ENCODE measurements at regions not wholly inside any gene's neighbourhood (a gene's known extent, or its start where the extent isn't known, plus 50 kb on each side); places are given as distances from the start of the nearest gene placed in this dataset.
"Not testable (repeated sequence)": the region's sequence is repeated elsewhere in the genome, so short reads cannot be mapped to it uniquely, and the experiment has no call there.

DNA sequence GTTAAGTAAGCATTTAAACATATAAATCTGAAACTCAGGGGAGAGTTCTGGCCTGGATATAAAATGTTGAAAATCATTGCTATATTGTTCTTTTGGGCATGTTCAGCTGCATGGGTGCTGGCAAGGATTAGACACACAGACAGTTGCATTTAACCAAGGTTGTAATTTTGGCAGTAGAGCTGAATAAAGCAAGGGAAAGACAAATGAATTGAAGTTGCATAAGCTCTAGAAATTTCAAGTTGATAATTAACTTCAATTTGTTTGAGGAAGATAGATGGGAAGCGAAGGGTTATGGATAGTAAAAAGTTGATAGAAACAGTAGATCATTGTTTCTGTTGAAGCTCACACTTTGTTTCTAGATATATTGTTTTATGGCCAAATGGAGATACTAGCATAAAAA is 97.2 kb upstream of the KCNJ18 start:
- no peaks in the 10 kb centered on the region for H3K36me3 ChIP-seq (replicated peaks)
- no peak overlapping the region for H3K4me3 ChIP-seq
- no peak for DNase-seq (ENCODE audit: low spot score in 2 of 2)
- H3K4me1 ChIP-seq: no peaks in the 10 kb centered on the region
- in situ Hi-C loops (cut with MboI; ENCODE audit: low sequenced_read_pairs): no loop called here
- H3K9me3 ChIP-seq: no peaks in the 10 kb centered on the region
- 0 out of 2 replicates have a peak, but pooled peaks cover 3% of the 10 kb centered on the region for H3K27me3 ChIP-seq (ENCODE audit: low read depth)

GRCh38 chr17:21602176-21602575 is 90.1 kb upstream of the KCNJ18 start:
- no peaks in the 10 kb centered on the region for H3K4me1 ChIP-seq
- H3K27me3 ChIP-seq (ENCODE audit: low read depth): no peaks in the 10 kb centered on the region
- no peak overlapping the region for H3K4me3 ChIP-seq
- H3K36me3 ChIP-seq (replicated peaks): no peaks in the 10 kb centered on the region
- DNase-seq (ENCODE audit: low spot score in 2 of 2): no peak
- in situ Hi-C loops (cut with MboI; ENCODE audit: low sequenced_read_pairs): no loop called here
- H3K9me3 ChIP-seq: no peaks in the 10 kb centered on the region

DNA sequence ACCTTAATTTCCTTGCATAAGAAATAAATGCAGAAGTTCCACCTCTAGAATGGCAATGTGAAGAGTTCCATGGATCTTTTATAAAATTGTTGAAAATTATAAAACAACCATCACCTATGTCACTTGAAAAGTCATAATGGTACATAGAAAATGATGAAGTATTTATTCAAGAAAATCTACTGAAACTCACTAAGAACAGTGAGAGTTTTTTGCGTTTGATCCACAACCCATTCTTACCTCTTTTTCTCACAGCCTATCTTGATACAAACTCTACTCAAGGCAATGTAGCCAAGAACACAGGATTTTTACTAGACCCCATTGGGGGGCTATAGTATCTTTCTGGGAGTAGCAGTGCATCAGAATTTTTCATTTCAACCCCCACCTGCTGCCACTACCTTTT is 89.0 kb upstream of the KCNJ18 start:
- in situ Hi-C loops (cut with MboI; ENCODE audit: low sequenced_read_pairs); H3K4me1 ChIP-seq; H3K9me3 ChIP-seq; H3K36me3 ChIP-seq (replicated peaks); H3K27me3 ChIP-seq (ENCODE audit: low read depth); H3K4me3 ChIP-seq; DNase-seq (ENCODE audit: low spot score in 2 of 2): not testable (repeated sequence)

DNA sequence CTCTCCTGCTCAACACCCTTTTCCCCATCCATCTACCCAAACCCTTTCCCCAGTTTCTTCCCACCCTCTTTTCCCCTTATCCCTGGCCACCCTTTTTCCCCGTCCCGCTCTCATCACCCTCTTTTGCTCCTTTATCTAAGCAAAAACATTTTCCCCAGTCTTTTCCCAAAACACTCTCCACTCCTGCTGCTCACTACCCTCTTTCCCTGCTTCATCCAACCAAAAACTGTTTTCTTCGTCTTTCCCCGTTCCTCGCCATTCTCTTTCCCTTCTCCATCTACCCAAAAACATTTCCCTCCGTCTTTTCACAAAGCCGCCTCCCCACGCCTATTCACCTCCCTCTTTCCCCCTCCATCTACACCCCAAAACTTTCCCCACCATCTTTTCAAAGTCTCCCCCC is 80.9 kb upstream of the KCNJ18 start:
- H3K4me1 ChIP-seq; H3K4me3 ChIP-seq; H3K27me3 ChIP-seq (ENCODE audit: low read depth); H3K36me3 ChIP-seq (replicated peaks); DNase-seq (ENCODE audit: low spot score in 2 of 2); H3K9me3 ChIP-seq; in situ Hi-C loops (cut with MboI; ENCODE audit: low sequenced_read_pairs): not testable (repeated sequence)

- DNase-seq (ENCODE audit: low spot score in 2 of 2); H3K27me3 ChIP-seq (ENCODE audit: low read depth); H3K9me3 ChIP-seq; H3K36me3 ChIP-seq (replicated peaks); H3K4me1 ChIP-seq; in situ Hi-C loops (cut with MboI; ENCODE audit: low sequenced_read_pairs); H3K4me3 ChIP-seq: not testable (repeated sequence)
Observed at GRCh38 chr17:21612123-21613070, 79.9 kb upstream of the KCNJ18 start.

GRCh38 chr17:21613071-21613429 is 79.3 kb upstream of the KCNJ18 start:
- no peaks in the 10 kb centered on the region for H3K27me3 ChIP-seq (ENCODE audit: low read depth)
- DNase-seq (ENCODE audit: low spot score in 2 of 2): no peak
- no peaks in the 10 kb centered on the region for H3K4me1 ChIP-seq
- in situ Hi-C loops (cut with MboI; ENCODE audit: low sequenced_read_pairs): no loop called here
- no peaks in the 10 kb centered on the region for H3K36me3 ChIP-seq (replicated peaks)
- H3K4me3 ChIP-seq: no peak overlapping the region
- H3K9me3 ChIP-seq: no peaks in the 10 kb centered on the region

DNA sequence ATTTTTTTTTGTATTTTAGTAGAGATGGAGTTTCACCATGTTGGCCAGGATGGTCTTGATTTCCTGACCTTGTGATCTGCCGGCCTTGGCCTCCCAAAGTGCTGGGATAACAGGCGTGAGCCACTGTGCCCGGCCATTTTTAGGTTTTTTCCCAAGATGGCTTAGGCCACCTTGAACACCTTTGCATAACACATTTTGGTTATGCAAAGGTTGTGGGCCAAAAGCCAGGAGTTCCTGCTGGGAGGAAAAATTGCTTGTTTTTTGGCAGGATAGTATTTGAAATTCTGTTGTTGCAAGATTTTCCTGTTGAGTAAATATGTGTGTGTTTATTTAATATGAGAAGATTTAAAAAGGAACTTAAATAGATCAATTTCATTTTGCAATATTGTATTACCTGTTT is 65.3 kb upstream of the KCNJ18 start:
- H3K36me3 ChIP-seq (replicated peaks); in situ Hi-C loops (cut with MboI; ENCODE audit: low sequenced_read_pairs); H3K4me1 ChIP-seq; H3K27me3 ChIP-seq (ENCODE audit: low read depth); H3K4me3 ChIP-seq; H3K9me3 ChIP-seq; DNase-seq (ENCODE audit: low spot score in 2 of 2): not testable (repeated sequence)

Data from HAP-1 (cell line).